ENCODE measurements at regions not wholly inside any gene's neighbourhood (a gene's known extent, or its start where the extent isn't known, plus 50 kb on each side); places are given as distances from the start of the nearest gene placed in this dataset.

GRCh38 chr11:80255021-80255420 is 814.2 kb upstream of the TENM4 start:
- no peaks in the 10 kb centered on the region for H3K27me3 Mint-ChIP-seq (ENCODE audit: unreplicated experiment)
- H3K36me3 Mint-ChIP-seq (ENCODE audit: low read depth, unreplicated experiment), result no peaks in the 10 kb centered on the region
- H3K27ac Mint-ChIP-seq (ENCODE audit: unreplicated experiment), result no peak overlapping the region
- H3K9me3 Mint-ChIP-seq (ENCODE audit: unreplicated experiment), result no peaks in the 10 kb centered on the region
- no peaks in the 10 kb centered on the region for H3K4me1 Mint-ChIP-seq (ENCODE audit: unreplicated experiment)
- H3K4me3 Mint-ChIP-seq (ENCODE audit: unreplicated experiment), result no peak overlapping the region
- TF ChIP-seq CTCF (IDR thresholded peaks at IDR 0.05; ENCODE audit: unreplicated experiment), result no peak
- DNase-seq (ENCODE audit: low spot score), result no peak

GRCh38 chr11:80241766-80242165 is 800.9 kb upstream of the TENM4 start:
- no peak for DNase-seq (ENCODE audit: low spot score)
- no peak for TF ChIP-seq CTCF (IDR thresholded peaks at IDR 0.05; ENCODE audit: unreplicated experiment)
- H3K27ac Mint-ChIP-seq (ENCODE audit: unreplicated experiment), result no peak overlapping the region
- no peaks in the 10 kb centered on the region for H3K4me1 Mint-ChIP-seq (ENCODE audit: unreplicated experiment)
- H3K4me3 Mint-ChIP-seq (ENCODE audit: unreplicated experiment), result no peak overlapping the region
- H3K36me3 Mint-ChIP-seq (ENCODE audit: low read depth, unreplicated experiment), result no peaks in the 10 kb centered on the region
- no peaks in the 10 kb centered on the region for H3K27me3 Mint-ChIP-seq (ENCODE audit: unreplicated experiment)
- no peaks in the 10 kb centered on the region for H3K9me3 Mint-ChIP-seq (ENCODE audit: unreplicated experiment)

GRCh38 chr11:80240245-80240644 is 799.4 kb upstream of the TENM4 start:
- H3K27ac Mint-ChIP-seq (ENCODE audit: unreplicated experiment), result no peak overlapping the region
- TF ChIP-seq CTCF (IDR thresholded peaks at IDR 0.05; ENCODE audit: unreplicated experiment), result no peak
- DNase-seq (ENCODE audit: low spot score), result no peak
- H3K36me3 Mint-ChIP-seq (ENCODE audit: low read depth, unreplicated experiment), result no peaks in the 10 kb centered on the region
- no peaks in the 10 kb centered on the region for H3K9me3 Mint-ChIP-seq (ENCODE audit: unreplicated experiment)
- H3K4me3 Mint-ChIP-seq (ENCODE audit: unreplicated experiment), result no peak overlapping the region
- H3K27me3 Mint-ChIP-seq (ENCODE audit: unreplicated experiment), result no peaks in the 10 kb centered on the region
- no peaks in the 10 kb centered on the region for H3K4me1 Mint-ChIP-seq (ENCODE audit: unreplicated experiment)

GRCh38 chr11:80239217-80239616 is 798.4 kb upstream of the TENM4 start:
- Mint-ChIP-seq H3K4me3 (ENCODE audit: unreplicated experiment) (no peak overlapping the region), H3K27ac (ENCODE audit: unreplicated experiment) (no peak overlapping the region), H3K4me1 (ENCODE audit: unreplicated experiment) (no peaks in the 10 kb centered on the region), H3K36me3 (ENCODE audit: low read depth, unreplicated experiment) (no peaks in the 10 kb centered on the region), H3K9me3 (ENCODE audit: unreplicated experiment) (no peaks in the 10 kb centered on the region), H3K27me3 (ENCODE audit: unreplicated experiment) (no peaks in the 10 kb centered on the region)
- TF ChIP-seq CTCF (IDR thresholded peaks at IDR 0.05; ENCODE audit: unreplicated experiment), result no peak
- no peak for DNase-seq (ENCODE audit: low spot score)

GRCh38 chr11:80227915-80228314 is 787.1 kb upstream of the TENM4 start:
- DNase-seq (ENCODE audit: low spot score), result no peak
- H3K36me3 Mint-ChIP-seq (ENCODE audit: low read depth, unreplicated experiment), result no peaks in the 10 kb centered on the region
- H3K4me1 Mint-ChIP-seq (ENCODE audit: unreplicated experiment), result no peaks in the 10 kb centered on the region
- no peak overlapping the region for H3K27ac Mint-ChIP-seq (ENCODE audit: unreplicated experiment)
- no peaks in the 10 kb centered on the region for H3K27me3 Mint-ChIP-seq (ENCODE audit: unreplicated experiment)
- no peaks in the 10 kb centered on the region for H3K9me3 Mint-ChIP-seq (ENCODE audit: unreplicated experiment)
- no peak for TF ChIP-seq CTCF (IDR thresholded peaks at IDR 0.05; ENCODE audit: unreplicated experiment)
- no peak overlapping the region for H3K4me3 Mint-ChIP-seq (ENCODE audit: unreplicated experiment)
